ENCODE measurements at regions not wholly inside any gene's neighbourhood (a gene's known extent, or its start where the extent isn't known, plus 50 kb on each side); places are given as distances from the start of the nearest gene placed in this dataset.
"Not testable (repeated sequence)": the region's sequence is repeated elsewhere in the genome, so short reads cannot be mapped to it uniquely, and the experiment has no call there.

DNA sequence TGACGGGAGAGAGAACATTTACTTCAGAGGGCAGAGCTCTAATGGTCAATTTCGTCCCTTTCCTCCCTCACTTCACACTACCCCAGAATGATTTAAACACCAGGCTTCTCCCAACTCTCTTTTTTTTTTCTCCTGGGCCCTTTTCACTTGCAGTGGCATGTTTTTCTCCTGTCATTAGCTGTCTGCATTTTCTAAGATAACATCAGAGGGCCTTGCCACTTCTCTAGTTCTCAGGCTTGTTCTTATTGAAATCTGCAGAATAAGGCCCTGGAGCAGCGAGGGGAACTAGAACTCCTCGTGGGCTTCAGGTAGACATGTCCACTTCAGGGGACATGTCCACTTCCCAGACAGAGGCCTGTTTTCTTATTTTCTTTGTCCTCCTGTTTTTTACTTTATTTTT, 514.4 kb upstream of the TBL1XR1 start:
- DNase-seq (ENCODE audit: low spot score): no peak

DNA sequence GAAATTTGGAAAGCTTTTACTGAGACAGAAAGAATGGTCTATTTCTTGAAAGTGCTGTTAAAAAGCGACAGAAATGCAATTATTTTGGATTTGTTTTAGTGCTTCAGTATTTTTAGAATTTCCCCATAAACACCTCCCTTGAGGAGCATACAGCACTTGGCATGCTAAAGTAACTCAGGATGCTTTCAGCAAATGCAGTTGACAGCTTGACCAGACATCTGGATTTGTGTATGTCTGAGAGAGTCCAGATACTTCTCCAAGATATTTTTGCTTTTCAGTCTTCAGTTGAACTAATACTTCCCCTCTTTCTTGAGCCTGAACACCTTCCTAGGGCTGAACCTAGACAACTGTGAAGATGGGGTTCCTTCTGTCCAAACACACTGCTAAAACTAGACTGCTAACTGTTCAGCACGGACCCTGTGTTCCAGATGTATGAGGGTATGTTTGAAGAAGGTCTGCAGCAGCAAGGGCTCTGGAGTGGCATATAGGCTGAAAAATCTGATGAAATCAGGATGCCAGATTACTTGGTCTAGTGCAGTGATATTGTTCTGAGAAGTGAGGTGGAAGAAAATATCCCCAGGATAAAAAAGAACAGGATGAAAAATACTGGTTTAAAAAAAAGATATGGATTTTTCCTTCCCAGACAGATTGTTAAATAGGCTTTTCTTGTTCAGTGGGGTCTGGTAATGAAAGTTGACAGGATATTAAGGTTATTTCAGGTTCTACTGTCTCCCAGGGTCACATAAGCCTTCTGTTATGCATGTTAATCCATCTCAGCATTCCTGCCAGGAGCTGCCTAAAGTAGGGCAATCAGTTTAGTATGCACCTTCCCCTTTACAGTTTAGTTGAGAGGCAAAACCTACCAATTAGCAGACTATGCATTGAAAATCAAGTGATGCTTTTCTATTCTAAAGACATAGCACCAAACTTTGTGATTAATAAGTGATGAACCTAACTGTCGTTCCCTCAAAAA, 516.9 kb upstream of the TBL1XR1 start:
- no peak for DNase-seq (ENCODE audit: low spot score)

DNA sequence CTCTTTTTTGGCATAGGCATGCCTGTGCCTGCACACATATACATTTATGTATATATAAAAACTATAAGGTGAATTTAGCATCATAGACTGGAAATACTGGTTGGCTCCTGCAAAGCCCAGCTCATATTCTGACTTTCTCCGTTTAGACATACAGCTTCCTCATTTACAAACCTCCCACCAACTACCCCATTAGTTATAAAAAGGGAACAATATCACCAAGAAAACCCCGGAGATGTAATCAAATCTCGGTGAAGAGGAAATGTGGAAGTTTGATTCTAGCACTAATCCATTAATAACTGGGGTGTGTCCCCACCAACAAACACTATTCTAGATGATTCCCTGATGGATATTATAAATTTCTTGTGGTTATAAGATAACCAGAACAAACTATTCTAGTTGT, 517.7 kb upstream of the TBL1XR1 start:
- DNase-seq (ENCODE audit: low spot score): no peak

DNA sequence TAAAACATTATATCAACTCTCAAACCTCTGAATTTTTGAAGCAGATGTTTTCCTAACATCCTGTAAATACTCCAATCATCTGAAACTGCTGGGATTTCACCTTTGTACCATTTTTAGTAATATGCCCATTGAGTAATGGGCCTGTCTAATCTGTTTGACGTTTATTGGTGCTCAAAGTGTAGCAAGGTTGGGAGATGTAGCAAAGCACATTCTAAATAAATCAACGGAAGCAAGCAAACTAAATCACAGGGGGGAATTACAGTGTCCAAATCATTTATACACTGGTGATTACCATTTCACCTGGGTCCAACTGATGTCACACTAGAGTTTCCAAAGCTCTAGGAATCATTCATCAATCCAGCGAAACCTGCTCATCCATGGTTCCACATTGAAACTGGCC, 518.7 kb upstream of the TBL1XR1 start:
- DNase-seq (ENCODE audit: low spot score): no peak

DNA sequence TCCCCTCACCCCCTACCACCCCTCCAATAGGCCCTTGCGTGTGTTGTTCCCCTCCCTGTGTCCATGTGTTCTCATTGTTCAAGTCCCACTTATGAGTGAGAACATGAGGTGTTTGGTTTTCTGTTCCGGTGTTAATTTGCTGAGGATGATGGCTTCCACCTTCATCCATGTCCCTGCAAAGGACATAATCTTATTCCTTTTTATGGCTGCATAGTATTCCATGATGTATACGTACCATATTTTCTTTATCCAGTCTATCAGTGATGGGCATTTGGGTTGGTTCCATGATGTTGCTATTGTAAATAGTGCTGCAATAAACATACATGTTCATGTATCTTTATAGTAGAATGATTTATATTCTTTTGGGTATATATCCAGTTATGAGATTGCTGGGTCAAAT, 523.6 kb upstream of the TBL1XR1 start:
- DNase-seq (ENCODE audit: low spot score): not testable (repeated sequence)

DNA sequence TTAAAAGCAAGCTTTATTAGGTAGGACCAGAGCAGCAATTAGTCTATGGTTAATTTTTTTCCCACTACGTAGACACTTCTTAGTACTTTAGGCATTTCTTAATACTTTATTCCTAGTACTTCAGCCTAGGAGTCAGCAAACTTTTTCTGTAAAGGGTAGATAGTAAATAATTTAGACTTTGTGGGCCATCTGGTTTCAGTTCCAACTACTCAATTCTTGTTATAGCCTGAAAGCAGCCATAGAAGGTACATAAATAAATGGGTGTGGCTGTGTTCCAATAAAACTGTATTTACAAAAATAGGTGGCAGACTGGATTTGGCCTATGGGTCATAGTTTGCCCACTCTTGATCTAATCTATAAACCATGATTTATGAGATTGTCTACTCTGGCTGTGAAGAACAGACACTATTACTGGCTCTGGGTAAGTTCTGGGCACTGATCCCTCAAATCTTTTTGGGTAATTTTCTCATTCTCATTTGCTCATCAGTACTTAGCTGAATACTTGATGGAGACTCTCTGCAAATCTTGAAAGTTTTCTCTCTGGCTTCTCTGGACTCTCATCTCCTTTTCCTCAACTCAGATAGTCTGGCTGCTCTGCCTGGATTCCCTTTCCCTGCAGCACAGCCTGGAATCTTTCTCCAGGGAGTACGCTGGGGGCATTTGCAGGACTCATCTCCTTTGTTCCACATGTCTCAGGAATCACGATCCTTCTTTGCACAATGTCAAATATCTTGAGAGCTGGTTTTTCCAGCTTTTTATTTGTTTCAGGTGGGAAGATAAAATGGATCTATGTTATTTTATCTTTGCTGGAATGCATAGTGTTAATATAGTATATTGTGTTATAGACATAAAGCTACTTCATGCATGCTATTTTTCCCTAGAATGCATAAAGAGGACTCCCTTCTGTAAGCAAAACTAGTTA, 524.8 kb upstream of the TBL1XR1 start:
- no peak for DNase-seq (ENCODE audit: low spot score)

DNA sequence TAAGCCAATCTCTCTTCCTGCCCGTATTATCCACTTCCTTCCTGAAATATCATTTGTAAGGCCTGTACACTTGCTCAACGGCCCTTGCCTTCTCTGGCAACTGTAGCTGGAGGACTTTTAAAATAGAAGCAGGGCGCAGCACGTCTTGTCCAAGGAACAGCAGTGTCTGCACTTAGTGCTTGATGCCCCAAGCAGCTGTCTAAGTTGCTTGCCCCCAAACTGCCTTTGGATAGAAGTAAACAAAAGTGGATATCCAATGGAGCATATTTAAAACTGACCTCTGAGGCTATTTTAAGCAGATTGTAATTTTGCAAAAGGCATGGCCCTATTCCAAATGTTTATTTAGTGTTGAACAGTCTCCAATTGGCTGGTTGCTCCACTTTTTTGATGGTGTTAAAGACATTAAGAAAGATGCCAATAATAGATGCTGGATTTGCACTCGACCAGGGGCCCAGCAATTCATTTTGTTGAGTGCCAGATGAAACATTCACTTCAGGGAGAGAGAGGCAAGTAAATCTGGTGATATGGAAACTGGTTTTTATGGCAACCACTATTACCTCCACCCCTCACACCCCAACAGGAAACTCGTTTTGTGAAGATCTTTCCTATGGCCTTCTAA, 526.8 kb upstream of the TBL1XR1 start:
- DNase-seq (ENCODE audit: low spot score): no peak

GRCh38 chr3:177725165-177725564, 527.9 kb upstream of the TBL1XR1 start:
- DNase-seq (ENCODE audit: low spot score): no peak

GRCh38 chr3:177726807-177727206, 529.5 kb upstream of the TBL1XR1 start:
- no peak for DNase-seq (ENCODE audit: low spot score)

GRCh38 chr3:177729956-177730681, 532.8 kb upstream of the TBL1XR1 start:
- no peak for DNase-seq (ENCODE audit: low spot score)

- DNase-seq (ENCODE audit: low spot score): no peak
These were observed 533.5 kb upstream of the TBL1XR1 start for GRCh38 chr3:177730814-177731213.

DNA sequence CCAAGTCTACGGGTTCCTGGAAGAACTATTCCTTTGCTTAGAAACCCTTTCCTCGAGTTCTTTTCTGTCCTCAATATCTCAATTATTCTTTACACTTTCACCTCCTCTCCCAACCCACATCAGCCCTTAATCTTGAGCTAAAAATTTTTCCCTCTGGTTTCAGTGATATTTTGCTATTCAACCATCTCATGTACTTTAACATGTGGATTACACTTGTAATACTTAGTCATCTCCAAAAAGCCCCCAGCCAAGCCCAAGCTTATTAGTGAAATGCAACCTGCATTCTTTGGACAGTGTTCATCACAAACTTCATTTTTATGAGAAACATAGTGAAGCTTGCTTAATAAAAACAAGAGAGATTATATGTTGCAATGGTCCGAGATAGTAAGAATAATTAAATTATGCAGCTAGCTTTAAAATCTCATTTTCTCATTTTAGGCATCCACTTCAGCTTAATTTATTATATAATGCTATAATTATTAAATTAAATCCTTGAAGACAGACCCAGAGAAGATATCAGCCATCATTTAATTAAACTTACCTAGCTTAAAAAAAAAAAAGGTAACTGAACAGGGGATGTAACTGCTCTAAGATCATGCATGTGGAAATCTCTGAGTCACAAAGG, 534.5 kb upstream of the TBL1XR1 start:
- no peak for DNase-seq (ENCODE audit: low spot score)

DNA sequence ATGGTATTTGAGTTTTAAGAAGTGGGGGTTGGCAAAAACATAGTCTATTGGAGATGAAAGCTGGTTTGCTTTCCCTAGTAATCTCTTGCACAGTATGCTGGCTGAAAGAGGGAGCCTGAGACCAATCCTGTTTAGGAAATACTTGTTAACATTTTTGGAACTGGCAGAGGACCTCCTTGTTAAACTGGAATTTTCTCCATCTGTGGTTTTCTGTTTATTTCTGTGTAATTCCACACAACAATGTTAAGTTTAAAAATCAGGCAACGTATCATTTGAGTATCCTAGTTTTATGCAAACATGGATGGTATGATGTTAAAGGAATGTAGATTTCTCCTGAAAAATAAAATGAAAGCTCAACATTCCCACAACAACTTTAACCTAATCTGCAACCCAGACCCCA, 536.0 kb upstream of the TBL1XR1 start:
- no peak for DNase-seq (ENCODE audit: low spot score)

DNA sequence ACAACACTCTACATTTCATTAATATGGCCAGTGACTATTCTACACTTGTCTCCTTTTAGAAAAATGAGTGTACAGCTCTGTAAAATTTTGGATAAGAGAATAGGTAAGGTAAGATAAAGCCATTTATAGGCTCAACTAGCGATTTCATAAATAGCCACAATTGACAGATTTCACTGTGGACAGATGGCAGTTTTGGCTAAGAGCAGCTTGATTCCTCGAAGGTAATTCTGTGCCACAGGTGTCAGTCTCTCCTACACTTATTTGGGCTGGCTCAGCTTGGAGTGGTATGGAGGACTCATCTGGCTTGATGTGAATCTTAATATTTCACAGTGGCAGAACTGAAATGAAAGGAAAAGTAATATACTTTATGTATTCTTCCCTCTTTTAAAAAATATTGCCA, 536.7 kb upstream of the TBL1XR1 start:
- no peak for DNase-seq (ENCODE audit: low spot score)

DNA sequence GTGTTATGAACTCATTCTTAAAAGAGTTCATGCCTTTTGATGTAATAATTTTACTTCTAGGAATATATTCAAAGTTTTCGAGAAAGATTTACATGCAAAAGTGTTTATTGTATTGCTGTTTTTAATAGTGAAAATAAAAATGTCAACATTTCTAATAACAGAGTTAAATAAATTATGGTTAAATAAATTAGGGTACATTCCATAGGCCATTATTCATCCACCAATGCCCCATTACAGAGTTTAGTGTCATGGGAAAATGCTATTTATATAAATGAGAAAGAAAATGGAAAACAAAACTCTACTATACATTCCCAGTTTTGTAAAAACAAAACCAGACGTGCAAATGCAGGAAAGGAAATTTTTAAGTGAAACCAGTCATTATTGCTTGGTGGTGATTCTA, 538.1 kb upstream of the TBL1XR1 start:
- no peak for DNase-seq (ENCODE audit: low spot score)

GRCh38 chr3:177739461-177739860, 542.2 kb upstream of the TBL1XR1 start:
- DNase-seq (ENCODE audit: low spot score): no peak

GRCh38 chr3:177740254-177740653, 543.0 kb upstream of the TBL1XR1 start:
- no peak for DNase-seq (ENCODE audit: low spot score)

GRCh38 chr3:177742273-177742672, 545.0 kb upstream of the TBL1XR1 start:
- DNase-seq (ENCODE audit: low spot score): no peak

DNA sequence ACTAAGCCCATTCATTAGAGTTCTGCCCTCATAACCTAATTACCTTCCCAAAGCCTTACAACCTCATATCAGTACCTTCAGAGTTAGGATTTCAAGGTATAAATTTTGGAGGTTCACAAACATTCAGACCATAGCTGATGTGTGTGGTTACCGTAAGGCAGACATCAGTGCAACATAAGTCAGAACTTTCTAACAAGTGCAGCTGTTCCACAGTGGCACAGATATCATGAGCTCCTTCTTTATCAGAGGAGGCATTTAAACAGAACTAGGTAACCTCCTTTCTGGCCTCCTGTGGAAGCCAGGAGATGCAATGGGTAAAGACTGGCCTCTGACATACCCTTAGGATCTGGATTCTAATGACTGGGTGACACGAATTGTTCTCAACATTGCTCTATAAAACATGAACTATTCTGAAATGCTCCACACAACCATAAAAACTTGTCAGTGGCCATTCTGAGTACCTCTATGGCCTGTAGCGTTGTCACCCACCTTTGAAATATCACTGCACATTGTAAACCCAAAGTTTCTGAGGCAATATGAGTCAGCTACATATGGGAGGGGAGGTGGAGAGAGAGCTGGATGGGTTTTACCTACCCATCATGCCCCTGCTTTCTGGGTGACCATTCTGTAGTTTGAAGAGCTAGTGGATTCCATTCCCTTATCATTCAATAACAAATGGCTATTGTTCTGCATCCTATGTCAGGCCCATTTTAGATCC, 546.0 kb upstream of the TBL1XR1 start:
- DNase-seq (ENCODE audit: low spot score): no peak

DNA sequence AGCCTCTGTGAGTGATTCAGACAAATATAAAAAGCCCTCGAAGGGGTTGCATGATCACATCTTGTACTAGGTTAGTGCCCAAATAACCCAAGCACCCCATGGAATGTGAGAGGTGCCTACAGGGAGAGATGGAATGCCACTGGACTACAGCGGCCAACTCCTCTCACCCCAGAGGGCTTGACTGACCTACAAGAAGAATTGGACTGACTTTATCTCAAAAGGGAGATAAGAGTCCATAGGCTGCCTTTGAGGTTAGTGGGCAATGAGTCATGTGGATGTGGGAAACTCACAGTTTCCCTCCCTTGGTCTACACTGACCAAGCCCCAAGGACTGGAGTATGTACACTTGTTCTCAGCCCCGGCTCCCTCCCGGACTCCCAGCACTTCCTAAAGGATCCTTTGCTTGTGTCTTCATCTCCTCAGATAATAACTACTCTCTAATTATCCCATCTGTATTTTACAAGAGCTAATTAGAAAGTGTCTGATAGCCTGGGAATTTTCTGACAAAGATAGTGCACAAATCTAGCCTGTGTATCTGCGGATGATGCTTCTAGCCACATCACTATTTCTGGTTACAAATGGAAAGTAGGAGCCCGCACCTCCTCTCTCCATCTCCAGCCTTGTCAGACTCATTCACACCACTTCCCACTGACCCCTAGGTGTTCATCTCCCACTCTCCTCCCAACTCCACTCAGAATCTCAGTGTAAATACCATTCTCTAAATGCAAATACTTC, 547.8 kb upstream of the TBL1XR1 start:
- no peak for DNase-seq (ENCODE audit: low spot score)

Data from iPS-NIHi11 (cell line).